Dedifferentiated amniotic fluid mesenchymal stem cell (primary cell): ENCODE measurements at regions not wholly inside any gene's neighbourhood (a gene's known extent, or its start where the extent isn't known, plus 50 kb on each side); places are given as distances from the start of the nearest gene placed in this dataset.
"Not testable (repeated sequence)": the region's sequence is repeated elsewhere in the genome, so short reads cannot be mapped to it uniquely, and the experiment has no call there.

Source experiments
- DNase-seq: peaks from one replicate; pipeline ENCODE4 v3.0.0-alpha.2; 2016; ENCODE audit errors: extremely low spot score

DNA sequence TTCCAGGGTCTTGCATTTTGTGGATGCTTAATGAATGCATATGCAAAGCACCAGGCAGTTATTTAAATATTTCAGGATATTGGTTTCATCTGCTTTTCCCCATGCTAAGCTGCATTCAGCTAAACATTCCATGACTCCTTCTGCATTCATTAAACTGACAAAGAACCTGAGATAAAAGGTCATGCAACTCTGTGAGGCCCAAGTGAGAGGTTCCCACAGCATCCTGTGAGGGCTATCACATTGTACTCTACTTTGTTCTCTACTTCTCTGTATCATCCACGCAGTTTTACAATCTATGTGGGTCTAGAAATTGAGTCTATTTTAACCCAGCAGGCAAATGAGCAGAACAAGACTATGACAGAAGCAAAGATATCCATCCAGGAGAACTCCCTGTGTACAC, 86.4 kb upstream of the PRSS16 start:
- no peak for DNase-seq

DNA sequence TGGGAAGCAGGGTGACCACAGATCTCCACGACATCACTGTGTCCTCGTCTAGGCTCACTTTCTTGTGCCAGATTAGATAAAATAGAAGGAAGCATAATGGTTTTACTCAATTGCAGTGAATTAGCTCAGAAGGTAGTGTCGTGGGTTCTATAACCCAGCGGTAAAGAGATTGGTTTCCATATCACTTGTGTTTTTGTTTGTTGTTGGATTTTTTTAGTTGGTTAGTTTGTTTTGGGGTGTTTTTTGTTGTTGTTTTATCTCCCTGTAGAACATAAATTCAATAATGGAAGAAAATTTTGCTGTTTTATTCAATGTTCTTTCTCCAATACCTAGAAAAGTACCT, 85.9 kb upstream of the PRSS16 start:
- no peak for DNase-seq

DNA sequence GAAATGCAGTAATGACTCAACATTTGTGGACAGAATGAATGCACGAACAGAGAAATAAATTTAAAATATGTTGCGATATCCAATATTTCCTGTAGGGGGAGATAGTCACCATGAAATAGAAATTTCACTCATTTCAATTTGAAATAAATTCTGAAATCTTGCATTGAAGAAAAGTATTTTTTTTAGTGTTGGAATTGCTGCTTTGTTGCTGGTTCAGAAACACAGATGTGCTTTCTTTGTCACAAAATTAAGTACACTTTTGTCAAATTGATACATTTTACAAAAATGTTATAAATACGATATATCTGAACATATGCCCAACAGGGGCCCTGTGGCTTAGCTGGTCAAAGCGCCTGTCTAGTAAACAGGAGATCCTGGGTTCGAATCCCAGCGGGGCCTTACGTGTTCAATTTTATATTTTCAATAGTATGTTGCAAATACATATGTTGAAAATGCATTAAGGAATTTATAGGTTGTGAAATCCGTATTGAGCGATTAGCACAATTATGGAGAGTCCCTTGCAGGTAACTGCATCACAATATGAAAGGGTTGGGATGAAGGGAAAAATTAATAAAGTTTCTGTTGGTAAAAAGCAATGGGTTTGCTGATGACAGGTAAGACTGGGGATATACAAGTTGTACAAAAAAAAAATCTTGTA, 85.4 kb upstream of the PRSS16 start:
- DNase-seq: peak; percentile 64

DNA sequence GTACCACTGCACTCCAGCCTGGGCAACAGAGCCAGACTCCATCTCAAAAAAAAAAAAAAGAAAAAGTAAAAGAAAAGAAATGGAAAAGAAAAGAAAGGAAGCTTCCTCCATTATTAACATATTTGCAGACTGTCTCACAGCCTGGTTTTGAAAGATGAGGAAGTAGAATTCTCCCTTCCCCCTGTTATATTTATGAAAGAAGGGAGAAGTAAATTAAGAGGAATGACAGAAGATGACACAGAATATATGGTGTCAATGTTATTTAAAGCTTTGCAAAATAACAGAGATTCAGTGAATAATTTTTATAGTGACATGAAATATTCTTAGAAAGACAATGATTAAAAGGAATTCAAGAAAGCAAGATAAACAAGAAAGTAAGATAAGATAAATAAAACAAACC, 83.7 kb upstream of the PRSS16 start:
- no peak for DNase-seq

DNA sequence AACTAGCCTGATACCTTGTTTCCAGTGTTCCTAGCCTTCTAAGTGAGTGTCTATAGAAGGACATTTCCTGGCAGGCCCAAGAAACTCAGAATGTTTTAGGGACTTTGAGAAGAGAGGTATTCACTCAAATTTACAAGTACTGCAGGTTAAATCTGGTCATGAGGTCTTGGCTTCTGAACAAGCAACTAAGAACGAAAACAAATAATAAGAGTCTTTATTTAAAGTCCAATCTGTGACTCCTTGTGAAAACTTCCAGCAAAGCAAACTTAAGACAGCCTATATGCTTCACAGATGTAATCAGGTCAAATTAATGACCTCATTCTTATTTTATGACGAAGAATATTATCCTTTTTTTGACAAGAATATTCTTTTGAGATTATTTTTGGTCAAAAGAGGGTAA, 79.4 kb upstream of the PRSS16 start:
- DNase-seq: no peak

DNA sequence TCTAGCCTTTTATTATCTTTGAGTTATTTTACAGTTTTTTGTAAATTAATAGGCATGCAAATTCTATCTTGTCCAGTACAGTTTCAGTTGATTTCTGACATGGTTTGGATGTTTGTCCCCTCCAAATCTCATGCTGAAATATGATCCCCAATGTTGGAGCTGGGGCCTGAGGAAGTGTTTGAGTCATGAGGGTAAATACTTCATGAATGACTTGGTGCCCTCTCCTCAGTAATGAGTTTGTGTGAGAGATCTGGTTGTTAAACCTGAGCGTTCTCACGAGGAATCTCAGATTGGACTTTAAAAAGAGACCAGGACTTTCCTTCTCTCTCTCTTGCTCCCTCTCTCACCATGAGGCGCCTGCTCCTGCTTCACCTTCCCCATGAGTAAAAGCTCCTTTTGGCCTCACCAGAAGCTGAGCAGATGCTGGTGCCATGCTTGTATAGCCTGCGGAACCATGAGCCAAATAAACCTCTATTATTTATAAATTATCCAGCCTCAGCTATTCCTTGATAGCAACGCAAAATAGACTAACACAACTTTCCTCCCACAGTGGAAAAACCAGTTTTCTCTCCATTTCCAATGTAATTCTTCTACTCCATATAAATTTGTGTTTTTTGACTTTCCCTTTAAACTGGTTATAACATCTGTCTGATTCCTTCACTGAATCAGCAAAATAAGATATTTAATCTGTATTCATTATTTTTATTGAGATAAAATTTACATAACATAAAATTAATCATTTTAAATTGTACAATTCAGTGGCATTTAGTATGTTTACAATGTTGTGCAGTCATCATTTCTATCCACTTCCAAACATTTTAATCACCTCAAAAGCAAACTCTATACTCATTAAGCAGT, 78.7 kb upstream of the PRSS16 start:
- peak; percentile 70 for DNase-seq

DNA sequence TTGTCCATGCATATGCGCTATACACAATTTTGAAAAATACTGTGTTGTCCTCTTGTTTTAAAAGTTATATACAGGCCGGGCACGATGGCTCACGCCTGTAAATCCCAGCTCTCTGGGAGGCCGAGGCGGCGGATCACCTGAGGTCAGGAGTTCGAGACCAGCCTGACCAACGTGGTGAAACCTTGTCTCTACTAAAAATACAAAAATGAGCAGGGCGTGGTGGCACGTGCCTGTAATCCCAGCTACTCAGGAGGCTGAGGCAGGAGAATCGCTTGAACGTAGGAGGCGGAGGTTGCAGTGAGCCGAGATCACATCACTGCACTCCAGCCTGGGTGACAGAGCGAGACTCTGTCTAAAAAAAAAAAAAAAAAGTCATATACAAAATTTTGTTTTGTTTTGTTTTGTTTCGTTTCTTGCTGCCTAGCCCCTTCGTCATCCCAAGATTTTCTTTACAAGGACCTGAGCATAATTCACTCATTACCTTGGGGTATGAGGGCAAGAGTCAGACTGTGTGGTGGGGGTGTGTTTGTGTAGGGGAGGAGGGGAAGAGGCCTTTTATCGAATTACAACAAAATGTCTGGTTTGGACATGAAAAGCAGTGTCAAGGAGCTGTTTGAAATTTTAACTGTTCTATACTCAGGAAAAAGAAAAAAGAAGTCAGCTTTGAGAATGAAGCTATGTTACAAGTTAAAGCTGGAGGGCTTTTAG, 74.8 kb upstream of the PRSS16 start:
- DNase-seq: not testable (repeated sequence)

DNA sequence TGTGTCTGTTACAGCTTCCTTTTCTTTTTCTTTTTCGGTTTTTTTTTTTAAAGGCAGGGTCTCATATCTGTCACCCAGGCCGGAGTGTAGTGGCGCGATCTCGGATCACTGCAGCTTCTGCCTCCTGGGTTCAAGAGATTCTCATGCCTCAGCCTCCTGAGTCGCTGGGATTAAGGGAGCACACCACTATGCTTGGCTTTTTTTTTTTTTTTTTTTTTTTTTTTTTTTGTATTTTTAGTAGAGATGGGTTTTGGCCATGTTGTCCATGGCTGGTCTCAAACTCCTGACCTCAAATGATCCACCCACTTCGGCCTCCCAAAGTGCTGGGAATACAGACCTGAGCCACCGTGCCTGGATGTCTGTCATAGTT, 74.3 kb upstream of the PRSS16 start:
- DNase-seq: not testable (repeated sequence)

DNA sequence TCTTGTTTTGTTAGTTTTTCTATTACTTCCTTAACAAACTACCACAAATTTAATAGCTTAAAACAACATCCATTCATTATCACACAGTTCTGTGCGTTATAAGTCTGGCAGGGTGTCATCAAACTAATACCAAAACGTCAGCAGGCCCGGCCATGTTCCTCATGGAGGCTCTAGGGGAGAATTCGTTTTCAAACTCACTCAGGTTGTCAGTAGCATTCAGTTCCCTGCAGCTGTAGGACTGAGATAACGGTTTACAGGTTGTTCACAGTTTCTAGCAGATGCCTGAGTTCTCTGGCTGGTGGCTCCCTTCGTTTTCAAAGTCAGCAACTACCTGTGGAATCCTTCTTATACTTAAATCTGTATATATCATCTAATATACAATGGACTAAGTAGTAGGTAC, 72.5 kb upstream of the PRSS16 start:
- DNase-seq: no peak

DNA sequence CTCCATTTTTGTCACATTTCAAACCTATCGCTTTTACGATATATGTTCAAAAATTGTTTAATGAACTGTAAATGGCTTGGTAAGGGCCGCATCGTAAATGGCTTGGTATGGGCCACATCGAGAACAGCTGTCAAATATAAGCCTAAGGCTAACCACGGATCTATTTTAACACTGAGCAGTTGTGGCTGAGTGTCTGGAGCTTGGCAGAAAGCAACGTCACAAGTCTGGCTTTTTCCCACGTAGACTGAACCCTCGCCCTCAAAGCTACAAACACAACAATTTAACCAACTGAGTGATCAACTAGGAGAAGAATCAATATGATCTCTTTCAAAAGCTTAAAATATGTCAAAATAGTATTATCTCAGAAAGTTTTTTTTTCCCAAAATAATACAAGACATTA, 71.4 kb upstream of the PRSS16 start:
- no peak for DNase-seq

DNA sequence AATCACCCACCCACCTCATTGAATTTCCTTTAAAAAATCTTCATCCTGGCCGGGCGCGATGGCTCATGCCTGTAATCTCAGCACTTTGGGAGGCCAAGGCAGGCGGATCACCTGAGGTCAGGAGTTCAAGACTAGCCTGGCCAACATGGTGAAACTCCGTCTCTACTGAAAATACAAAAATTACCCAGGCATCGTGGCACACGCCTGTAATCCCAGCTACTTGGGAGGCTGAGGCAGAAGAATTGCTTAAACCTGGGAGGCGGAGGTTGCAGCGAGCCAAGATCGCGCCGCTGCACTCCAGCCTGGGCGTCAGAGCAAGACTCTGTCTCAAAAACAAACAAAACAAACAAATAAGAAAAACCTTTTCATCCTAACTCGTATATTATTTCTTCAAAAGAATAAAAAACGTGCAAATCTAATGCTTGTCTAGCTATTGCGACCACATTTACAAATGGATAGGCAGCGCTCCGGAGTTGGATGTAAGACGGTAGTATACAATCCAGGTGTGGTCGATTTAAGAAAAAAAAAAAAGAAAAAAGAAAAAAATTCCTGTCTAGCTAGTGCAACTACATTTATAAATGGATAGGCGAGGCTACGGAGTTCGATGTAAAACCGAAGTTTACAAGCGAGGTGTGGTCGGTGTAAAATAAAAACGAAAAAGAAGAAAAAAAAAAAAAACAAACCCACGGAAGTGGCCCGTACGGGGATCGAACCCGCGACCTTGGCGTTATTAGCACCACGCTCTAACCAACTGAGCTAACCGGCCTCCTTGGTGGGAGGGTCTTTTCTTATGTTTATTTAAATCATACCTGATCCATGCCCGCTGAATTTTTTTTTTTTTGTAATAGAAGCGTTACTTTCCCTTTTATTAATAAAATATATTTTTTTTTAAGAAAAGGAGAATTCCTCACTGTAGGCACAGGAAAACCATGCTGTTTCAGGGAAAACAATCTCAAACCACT, 70.7 kb upstream of the PRSS16 start:
- peak; percentile 48 for DNase-seq

DNA sequence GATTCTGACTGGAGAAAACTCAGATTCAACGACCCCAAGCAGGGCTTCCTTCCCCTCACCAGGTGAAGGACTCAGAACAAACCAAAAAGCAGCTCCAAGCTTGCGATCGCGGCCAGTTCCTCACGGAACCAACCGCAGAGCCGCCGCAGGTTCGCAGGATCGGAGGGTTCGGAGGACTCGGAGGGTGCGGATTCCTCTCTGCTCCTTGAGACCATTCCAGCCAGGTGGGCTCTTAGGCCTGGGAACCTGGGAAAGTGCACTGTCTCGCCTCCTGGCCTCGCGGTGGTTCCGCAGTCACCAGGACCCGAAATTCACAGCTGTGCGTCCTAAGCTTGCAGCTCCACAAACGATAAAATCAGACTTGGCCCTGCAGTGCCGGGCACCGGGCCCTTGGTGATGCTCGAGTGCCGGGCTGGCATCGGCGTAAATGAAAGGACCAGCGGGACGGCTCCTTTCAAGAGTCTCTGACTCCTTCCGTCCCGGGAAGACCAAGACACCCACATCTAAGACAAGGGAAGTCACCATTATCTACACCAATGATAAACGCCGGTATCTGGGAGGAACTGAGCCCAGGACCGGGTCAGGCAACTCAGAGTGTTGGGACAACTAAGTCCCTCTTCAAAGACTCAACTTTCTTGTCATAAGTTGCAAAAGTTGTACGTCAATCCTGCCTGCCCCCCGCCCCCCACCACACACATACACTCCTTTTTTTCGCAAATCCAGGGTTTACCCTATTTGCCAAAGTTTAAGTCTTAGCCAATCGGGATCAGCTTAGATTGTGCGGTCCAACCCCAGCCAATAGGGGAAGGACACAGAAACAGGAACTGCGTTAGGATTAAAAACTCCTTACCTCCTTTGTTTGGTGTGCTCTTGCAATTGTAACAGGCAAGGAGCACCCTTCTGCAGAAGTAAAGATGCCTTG, 69.8 kb upstream of the PRSS16 start:
- DNase-seq: peak; percentile 94

DNA sequence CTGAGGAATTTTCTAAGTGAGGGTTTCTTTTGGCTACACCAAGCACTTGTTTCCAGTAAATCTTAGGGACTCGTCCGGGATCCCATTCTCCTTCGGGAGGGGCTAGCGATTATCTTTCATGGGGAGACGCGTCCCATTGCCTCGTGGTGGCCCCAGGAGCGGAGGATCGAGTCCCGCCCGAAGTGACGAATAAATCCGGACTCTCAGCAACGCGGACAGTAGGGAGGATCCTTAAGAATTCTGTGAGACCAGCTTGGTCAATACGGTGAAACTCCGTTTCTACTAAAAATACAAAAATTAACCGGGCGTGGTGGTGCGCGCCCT, 69.1 kb upstream of the PRSS16 start:
- DNase-seq: no peak

DNA sequence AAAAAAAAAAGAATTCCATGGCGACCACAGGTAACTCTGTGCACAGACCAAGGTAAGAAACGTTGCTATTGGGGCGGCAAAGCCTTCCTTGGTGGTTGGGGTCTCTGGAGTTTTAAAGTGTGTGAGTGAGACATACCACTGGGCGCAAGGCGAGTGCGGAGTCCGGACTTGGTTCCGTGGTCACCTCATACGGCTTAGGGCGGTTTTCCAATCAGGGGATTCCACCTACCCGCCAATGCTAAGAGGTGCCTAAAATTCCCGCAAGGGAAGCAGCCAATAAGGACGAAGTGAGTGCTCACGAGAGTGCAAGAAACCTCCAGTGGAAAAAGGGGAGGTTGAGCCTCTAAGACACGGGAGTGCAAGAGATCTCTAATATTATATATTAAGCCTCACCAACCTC, 68.6 kb upstream of the PRSS16 start:
- no peak for DNase-seq

DNA sequence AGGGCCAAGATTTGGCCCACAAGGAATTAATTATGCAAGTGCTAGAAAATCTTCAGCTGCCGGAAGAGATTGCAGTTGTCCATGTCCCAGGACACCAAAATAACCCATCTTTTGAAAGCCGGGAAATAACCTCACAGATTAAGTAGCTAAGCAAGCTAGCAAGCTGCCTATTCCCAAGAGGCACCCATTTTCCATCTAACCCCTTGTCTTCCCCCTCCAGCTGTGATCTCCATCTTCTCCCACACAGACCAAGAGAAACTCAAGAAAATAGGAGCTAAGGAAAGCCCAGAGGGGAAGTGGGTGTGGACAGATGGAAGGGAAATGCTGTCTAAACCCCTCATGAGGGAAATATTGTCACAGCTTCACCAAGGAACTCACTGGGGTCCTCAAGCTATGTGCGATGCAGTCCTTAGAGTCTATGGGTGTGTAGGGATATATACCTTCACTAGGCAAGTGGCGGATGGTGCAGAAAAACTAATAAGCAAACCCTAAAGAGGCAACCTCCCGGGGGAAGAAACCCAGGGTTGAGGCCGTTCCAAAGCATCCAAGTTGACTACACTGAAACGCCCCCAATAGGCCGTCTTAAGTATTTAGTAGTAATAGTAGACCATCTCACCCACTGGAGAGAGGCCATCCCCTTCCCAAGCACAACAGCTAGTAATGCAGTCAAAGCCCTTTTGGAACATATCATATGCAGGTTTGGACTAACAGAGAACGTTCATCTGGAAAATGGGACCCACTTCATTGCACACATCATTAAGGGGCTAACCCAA, 64.3 kb upstream of the PRSS16 start:
- DNase-seq: no peak

DNA sequence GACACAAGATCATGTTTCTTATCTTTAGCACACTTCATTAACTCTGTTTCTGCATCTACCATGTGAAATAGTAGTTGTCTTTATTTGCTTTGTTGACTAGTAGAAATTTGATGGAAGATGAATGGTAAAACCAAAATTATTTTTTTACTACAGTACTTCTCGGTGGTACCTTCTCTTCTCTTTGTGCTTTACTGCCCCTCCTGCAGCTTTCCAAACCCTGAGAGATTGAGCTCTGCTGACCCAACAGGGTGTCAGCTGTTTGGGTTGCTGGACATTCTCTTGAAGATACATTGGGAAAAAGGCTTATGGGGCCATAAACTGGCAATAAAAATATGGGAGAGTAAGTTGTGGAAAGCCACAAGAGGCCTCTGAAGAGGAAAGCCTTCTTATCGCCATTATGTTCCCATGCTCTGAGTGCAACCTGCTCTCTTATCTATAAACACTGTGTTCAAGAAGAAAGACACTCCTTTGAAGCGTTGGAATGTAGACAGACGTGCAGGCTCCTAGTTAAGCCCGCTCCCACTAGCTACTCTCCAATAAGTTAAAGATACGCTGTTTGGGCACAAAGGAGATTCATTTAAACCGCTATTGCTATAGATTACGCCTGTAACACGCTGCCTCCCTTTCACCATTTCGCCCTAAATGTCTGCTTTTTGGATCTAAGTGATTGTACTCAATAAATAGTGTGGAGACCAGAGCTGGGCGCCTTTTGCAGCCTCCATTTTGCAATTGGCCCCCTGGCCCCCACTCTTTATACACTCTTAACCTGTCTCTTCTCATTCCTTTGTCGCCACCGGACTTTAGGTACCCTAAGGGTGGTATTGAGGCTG, 60.1 kb upstream of the PRSS16 start:
- no peak for DNase-seq

DNA sequence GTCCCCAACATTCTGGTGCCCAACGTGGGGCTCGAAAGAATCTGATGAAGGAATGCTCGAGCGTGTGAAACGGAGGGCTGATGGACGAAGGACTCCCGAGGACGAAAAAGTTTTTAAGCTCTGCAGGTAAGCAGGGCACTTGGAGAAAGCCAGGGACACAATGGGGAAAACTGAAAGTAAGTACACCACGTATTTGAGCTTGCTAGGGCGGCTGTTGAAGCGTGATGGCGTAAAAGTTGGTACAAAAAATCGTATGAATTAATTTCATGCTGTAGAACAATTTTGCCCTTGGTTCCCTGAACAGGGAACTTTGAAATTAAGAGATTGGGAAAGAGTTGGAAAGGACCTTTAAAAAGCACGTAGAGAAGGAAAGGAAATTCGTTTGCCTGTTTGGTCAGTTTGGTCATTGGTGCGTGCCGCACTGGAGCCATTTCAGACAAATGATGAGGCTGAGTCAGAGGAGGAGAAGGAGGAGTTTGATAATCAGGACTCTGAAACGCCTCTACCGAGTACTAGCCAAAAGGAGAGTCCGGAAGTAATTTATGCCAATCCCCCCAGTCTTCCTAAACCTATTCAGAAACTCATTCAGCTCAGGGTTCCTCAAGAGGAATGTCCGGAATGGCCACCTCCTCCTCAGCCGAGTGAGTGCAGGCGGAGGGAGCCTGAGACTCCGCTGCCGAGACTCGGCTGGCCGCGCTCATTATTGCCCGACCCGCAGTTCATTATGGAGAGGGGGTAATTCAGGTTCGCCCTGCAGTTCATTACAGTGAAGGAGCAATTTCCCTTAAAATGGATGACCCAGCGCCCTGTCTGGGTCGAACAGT, 59.2 kb upstream of the PRSS16 start:
- peak; percentile 81 for DNase-seq

DNA sequence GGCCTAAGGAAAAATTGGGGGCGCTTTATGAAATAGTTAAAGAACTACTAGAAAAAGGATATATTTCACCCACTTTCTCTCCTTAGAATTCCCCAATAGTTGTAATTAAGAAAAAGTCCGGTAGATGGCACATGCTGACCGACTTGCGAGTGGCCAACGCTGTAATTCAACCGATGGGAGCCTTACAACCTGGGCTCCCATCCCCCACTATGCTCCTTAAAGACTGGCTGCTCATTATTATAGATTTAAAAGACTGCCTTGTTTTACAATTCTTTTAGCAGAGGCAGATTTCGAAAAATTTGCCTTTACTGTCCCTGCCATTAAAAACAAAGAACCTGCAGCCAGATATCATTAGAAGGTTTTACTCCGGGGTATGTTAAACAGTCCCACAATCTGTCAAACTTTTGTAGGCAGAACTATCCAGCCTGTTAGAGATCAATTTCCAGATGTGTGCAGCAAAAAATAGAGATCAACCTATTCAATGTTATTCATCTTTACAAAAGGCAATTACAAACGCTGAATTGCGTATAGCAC, 58.5 kb upstream of the PRSS16 start:
- peak; percentile 86 for DNase-seq
